ENCODE measurements at regions not wholly inside any gene's neighbourhood (a gene's known extent, or its start where the extent isn't known, plus 50 kb on each side); places are given as distances from the start of the nearest gene placed in this dataset.

DNA sequence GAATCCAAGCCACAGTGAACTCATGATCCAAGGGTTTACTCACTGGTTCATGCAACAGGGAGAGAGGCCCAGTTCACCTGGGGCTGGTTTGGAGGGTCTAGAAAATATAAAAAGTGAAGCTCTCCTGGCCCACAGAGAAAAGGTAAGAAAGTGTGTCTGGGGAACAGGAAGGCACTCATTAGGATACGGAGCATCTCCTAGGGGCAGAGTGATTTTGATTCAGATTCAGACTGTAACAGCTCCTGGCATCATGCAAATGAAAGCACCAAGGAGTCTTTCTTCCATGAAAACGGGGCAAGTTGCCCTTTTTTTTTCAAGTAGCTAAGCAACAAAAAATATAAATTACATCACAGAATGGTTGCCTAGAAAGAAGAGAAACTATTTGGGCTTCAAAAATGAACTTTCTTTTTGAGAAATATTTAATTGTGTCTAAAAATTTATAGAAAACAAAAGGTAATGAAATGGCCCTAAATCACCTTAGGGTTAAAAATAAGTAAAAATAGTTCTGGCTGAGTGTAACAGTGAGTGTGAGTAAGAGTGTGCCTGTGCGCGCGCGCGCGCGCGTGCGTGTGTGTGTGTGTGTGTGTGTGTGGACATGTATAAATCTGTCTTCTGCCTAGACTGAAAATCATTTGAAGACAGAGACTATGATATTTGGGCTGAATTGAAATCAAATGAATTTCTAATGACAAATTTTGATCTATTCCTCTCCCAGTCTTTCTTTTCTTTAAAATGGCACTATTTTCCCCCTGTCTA is 177.8 kb upstream of the ZNF462 start:
- no peaks in the 10 kb centered on the region for H3K9me3 ChIP-seq
- H3K36me3 ChIP-seq = no peaks in the 10 kb centered on the region
- no peak overlapping the region for H3K4me3 ChIP-seq
- H3K4me1 ChIP-seq = no peaks in the 10 kb centered on the region
- ATAC-seq (no peak), DNase-seq (no peak)
- no peak overlapping the region for H3K27ac ChIP-seq
- H3K27me3 ChIP-seq (ENCODE audit: low read depth) = no peaks in the 10 kb centered on the region
- TF ChIP-seq, protein P1, sequence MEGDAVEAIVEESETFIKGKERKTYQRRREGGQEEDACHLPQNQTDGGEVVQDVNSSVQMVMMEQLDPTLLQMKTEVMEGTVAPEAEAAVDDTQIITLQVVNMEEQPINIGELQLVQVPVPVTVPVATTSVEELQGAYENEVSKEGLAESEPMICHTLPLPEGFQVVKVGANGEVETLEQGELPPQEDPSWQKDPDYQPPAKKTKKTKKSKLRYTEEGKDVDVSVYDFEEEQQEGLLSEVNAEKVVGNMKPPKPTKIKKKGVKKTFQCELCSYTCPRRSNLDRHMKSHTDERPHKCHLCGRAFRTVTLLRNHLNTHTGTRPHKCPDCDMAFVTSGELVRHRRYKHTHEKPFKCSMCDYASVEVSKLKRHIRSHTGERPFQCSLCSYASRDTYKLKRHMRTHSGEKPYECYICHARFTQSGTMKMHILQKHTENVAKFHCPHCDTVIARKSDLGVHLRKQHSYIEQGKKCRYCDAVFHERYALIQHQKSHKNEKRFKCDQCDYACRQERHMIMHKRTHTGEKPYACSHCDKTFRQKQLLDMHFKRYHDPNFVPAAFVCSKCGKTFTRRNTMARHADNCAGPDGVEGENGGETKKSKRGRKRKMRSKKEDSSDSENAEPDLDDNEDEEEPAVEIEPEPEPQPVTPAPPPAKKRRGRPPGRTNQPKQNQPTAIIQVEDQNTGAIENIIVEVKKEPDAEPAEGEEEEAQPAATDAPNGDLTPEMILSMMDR (IDR thresholded peaks at IDR 0.05) = no peak
- intact Hi-C loops (cut with DNase I) = no loop called here

DNA sequence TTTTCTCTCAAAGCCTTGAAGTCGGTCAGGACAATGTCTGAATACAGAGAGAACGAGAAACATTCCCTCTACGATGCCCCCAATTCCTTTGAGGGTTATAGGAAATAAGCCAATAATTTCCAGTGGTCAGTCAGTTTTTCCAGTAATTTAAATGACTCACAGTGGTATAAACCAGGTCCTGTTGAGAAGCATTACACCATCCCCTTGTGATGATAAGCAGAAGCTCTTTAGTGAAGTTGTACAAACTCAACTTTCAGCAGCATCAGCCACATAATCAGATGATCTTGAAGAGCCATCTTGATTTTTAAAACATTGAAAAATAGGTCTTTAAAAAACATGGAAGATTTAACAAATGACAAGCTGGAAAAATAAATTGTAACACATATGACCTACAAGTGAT is 173.9 kb upstream of the ZNF462 start:
- no peaks in the 10 kb centered on the region for H3K36me3 ChIP-seq
- no peak overlapping the region for H3K27ac ChIP-seq
- no peak overlapping the region for H3K4me3 ChIP-seq
- no peaks in the 10 kb centered on the region for H3K27me3 ChIP-seq (ENCODE audit: low read depth)
- no peaks in the 10 kb centered on the region for H3K9me3 ChIP-seq
- intact Hi-C loops (cut with DNase I) = no loop called here
- no peaks in the 10 kb centered on the region for H3K4me1 ChIP-seq
- TF ChIP-seq, protein P1 (IDR thresholded peaks at IDR 0.05) = no peak
- DNase-seq = no peak
- ATAC-seq = no peak

DNA sequence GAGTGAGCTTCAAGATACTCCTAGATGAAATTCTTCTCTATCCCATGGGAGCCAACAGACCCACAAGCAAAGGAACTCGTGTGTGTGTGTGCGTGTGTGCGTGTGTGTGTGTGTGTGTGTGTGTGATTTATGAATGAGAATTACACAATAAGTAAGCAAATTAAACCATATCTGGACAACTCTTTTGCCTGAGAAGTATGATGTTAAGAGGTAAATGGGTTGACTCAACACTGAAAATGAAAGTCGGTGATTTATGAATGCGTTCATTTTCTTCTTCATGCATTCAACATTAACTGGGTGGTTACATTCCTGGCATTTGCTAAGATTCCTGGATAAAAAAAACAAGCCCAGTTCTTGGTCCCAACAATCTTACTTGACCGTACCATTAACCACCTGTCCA is 171.3 kb upstream of the ZNF462 start:
- Histone ChIP-seq H3K27ac (no peak overlapping the region), H3K4me1 (no peaks in the 10 kb centered on the region), H3K27me3 (ENCODE audit: low read depth) (no peaks in the 10 kb centered on the region), H3K36me3 (no peaks in the 10 kb centered on the region), H3K4me3 (no peak overlapping the region), H3K9me3 (no peaks in the 10 kb centered on the region)
- DNase-seq = no peak
- intact Hi-C loops (cut with DNase I) = no loop called here
- TF ChIP-seq, protein P1 (IDR thresholded peaks at IDR 0.05) = no peak
- ATAC-seq = no peak

DNA sequence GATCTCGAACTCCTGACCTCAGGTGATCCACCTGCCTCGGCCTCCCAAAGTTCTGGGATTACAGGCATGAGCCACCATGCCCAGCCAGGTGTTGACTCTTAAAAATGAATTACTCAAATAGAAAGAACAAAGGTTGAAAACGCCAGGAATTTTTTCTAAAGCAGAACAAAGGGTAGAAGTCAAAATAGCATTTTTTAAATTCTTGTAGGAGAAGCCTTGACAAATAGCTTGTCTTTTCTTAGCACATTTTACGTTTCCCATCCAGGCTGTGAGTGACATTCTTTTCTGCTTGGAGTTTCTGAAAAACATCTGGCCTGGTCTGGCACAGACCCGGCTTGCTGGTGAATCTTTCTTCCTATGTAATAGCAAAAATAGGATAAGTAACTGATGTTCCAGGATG is 169.4 kb upstream of the ZNF462 start:
- intact Hi-C loops (cut with DNase I) = no loop called here
- Histone ChIP-seq H3K9me3 (no peaks in the 10 kb centered on the region), H3K36me3 (no peaks in the 10 kb centered on the region), H3K27me3 (ENCODE audit: low read depth) (no peaks in the 10 kb centered on the region), H3K4me1 (peaks cover 9% of the 10 kb centered on the region), H3K27ac (no peak overlapping the region), H3K4me3 (no peak overlapping the region)
- no peak for DNase-seq
- ATAC-seq = no peak
- TF ChIP-seq, protein P1 (IDR thresholded peaks at IDR 0.05) = no peak

DNA sequence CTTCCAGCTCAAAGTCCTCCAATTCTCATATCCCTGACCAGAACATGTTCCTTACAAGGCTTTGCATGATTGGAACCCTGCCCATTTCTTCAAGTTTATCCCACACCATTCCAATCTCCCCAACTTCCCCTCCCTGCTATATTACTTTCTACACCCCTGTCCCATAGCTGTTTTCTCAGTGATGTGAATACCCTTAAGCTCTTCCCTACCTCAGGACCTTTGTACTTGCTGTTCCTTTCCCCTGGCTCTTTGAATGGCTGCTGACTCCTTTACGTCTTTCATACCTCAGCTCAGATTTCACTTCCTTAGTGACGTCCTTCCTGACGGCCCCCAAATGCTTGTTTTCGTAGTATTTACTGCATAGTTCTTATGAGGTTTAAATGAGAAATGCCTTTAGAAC is 166.2 kb upstream of the ZNF462 start:
- DNase-seq (no peak), ATAC-seq (no peak)
- H3K27ac ChIP-seq = no peak overlapping the region
- H3K4me1 ChIP-seq = peaks cover 9% of the 10 kb centered on the region
- intact Hi-C loops (cut with DNase I) = no loop called here
- H3K27me3 ChIP-seq (ENCODE audit: low read depth) = no peaks in the 10 kb centered on the region
- H3K36me3 ChIP-seq = no peaks in the 10 kb centered on the region
- H3K9me3 ChIP-seq = no peaks in the 10 kb centered on the region
- no peak overlapping the region for H3K4me3 ChIP-seq
- TF ChIP-seq, protein P1 (IDR thresholded peaks at IDR 0.05) = no peak
